ENCODE measurements at regions not wholly inside any gene's neighbourhood (a gene's known extent, or its start where the extent isn't known, plus 50 kb on each side); places are given as distances from the start of the nearest gene placed in this dataset.
A peak's percentile ranks its signal among the peaks of the same experiment; 100 is the strongest.

DNA sequence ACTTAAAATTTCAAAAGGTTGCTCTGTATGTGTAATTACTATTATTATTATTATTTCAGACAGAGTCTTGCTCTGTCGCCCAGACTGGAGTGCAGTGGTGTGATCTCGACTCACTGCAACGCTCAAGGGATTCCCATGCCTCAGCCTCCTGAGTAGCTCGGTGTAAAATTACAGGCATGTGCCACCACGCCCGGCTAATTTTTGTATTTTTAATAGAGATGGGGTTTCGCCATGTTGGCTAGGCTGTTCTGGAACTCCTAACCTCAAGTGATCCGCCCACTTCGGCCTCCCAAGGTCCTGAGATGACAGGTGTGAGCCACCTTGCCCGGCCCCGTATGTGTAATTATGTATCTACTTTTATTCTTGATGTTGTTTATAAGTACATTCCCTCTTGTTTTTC is 65.3 kb upstream of the ZNF217 start:
- Histone ChIP-seq H3K4me3 (ENCODE audit: insufficient read depth, low read length, poor library complexity, severe bottlenecking) (no peak overlapping the region), H3K27me3 (ENCODE audit: low read length) (no peaks in the 10 kb centered on the region), H3K79me2 (ENCODE audit: insufficient read depth, low read length) (no peaks in the 10 kb centered on the region), H4K20me1 (ENCODE audit: low read depth, low read length) (no peaks in the 10 kb centered on the region), H3K4me2 (ENCODE audit: low read depth, low read length, poor library complexity, severe bottlenecking) (peak overlapping the region; percentile 37), H3F3A (ENCODE audit: insufficient read depth) (peaks cover 21% of the 10 kb centered on the region; the same call in 1 of the 2 replicates), H3K9me2 (replicated peaks; ENCODE audit: insufficient read depth, low read length) (no peaks in the 10 kb centered on the region), H3K9ac (ENCODE audit: low read length) (no peak overlapping the region), H2AFZ (ENCODE audit: low read depth, low read length, severe bottlenecking) (no peak overlapping the region), H3K9me3 (ENCODE audit: insufficient read depth, low read length) (no peaks in the 10 kb centered on the region), H3K36me3 (ENCODE audit: low read length) (no peaks in the 10 kb centered on the region), H3K27ac (ENCODE audit: low read depth, low read length) (peak overlapping the region; percentile 32; the same call in 1 of the 2 replicates)
- no peak for TF ChIP-seq EZH2phosphoT487 (conservative IDR thresholded peaks at IDR 0.05; ENCODE audit: low read length)
- TF ChIP-seq, protein P1, sequence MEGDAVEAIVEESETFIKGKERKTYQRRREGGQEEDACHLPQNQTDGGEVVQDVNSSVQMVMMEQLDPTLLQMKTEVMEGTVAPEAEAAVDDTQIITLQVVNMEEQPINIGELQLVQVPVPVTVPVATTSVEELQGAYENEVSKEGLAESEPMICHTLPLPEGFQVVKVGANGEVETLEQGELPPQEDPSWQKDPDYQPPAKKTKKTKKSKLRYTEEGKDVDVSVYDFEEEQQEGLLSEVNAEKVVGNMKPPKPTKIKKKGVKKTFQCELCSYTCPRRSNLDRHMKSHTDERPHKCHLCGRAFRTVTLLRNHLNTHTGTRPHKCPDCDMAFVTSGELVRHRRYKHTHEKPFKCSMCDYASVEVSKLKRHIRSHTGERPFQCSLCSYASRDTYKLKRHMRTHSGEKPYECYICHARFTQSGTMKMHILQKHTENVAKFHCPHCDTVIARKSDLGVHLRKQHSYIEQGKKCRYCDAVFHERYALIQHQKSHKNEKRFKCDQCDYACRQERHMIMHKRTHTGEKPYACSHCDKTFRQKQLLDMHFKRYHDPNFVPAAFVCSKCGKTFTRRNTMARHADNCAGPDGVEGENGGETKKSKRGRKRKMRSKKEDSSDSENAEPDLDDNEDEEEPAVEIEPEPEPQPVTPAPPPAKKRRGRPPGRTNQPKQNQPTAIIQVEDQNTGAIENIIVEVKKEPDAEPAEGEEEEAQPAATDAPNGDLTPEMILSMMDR (IDR thresholded peaks at IDR 0.05; ENCODE audit: insufficient read depth, low read length, poor library complexity, severe bottlenecking), result no peak

DNA sequence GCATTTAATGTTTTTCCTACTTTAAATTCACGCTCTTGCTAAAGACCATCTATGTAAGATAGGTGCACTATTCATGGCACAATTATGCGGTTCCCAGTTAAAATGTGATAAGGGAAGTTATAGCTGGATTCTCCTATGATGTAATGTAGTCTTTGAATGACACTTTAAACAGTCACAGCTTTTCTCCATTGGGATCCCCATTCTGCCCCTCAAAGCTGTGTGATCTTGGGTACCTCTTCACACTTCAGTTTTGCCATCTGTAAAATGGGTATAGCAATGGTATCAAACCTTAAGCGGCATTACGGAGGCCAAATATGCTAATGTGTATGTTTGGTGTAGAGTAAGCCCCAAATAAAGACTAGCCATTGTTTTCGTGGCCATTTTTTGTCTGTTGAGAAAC is 64.7 kb upstream of the ZNF217 start:
- Histone ChIP-seq H3K9me2 (replicated peaks; ENCODE audit: insufficient read depth, low read length) (no peaks in the 10 kb centered on the region), H3K27ac (ENCODE audit: low read depth, low read length) (peak overlapping the region; percentile 33; the same call in 1 of the 2 replicates)

DNA sequence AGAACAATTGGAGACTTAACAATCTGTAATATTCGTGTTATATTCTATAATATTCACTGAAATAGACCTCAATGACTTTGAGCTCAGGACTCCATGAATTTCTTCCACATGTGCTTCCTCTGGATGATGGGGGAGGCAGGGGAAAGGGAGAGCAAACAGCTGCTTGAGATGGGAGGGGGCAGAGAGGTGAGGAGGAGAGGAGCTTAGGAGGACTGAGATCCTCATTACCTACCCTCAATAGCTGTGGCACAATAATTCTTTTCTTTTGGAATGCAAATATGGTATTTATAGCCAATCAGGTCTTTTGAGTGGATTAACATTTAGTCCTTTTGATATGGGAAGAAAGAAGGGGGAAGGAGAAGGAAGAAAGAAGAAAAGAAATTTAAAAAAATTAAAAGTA is 64.1 kb upstream of the ZNF217 start:
- TF ChIP-seq EZH2phosphoT487 (conservative IDR thresholded peaks at IDR 0.05; ENCODE audit: low read length), result no peak
- TF ChIP-seq, protein P1 (IDR thresholded peaks at IDR 0.05; ENCODE audit: insufficient read depth, low read length, poor library complexity, severe bottlenecking), result no peak
- Histone ChIP-seq H4K20me1 (ENCODE audit: low read depth, low read length) (no peaks in the 10 kb centered on the region), H3K9me2 (replicated peaks; ENCODE audit: insufficient read depth, low read length) (no peaks in the 10 kb centered on the region), H3K79me2 (ENCODE audit: insufficient read depth, low read length) (no peaks in the 10 kb centered on the region), H3K9me3 (ENCODE audit: insufficient read depth, low read length) (no peaks in the 10 kb centered on the region), H3K27ac (ENCODE audit: low read depth, low read length) (peak overlapping the region; percentile 33; the same call in 1 of the 2 replicates), H3F3A (ENCODE audit: insufficient read depth) (peaks cover 23% of the 10 kb centered on the region; the same call in 1 of the 2 replicates), H3K4me3 (ENCODE audit: insufficient read depth, low read length, poor library complexity, severe bottlenecking) (no peak overlapping the region), H3K36me3 (ENCODE audit: low read length) (no peaks in the 10 kb centered on the region), H3K27me3 (ENCODE audit: low read length) (no peaks in the 10 kb centered on the region), H2AFZ (ENCODE audit: low read depth, low read length, severe bottlenecking) (no peak overlapping the region), H3K4me2 (ENCODE audit: low read depth, low read length, poor library complexity, severe bottlenecking) (peak overlapping the region; percentile 21), H3K9ac (ENCODE audit: low read length) (no peak overlapping the region)

More for the DNA sequence above, 64.7 kb upstream of the ZNF217 start:
- Histone ChIP-seq H3K4me2 (ENCODE audit: low read depth, low read length, poor library complexity, severe bottlenecking) (peak overlapping the region; percentile 32), H3F3A (ENCODE audit: insufficient read depth) (peaks cover 21% of the 10 kb centered on the region; the same call in 1 of the 2 replicates), H3K9ac (ENCODE audit: low read length) (no peak overlapping the region), H4K20me1 (ENCODE audit: low read depth, low read length) (no peaks in the 10 kb centered on the region), H3K4me3 (ENCODE audit: insufficient read depth, low read length, poor library complexity, severe bottlenecking) (no peak overlapping the region), H3K79me2 (ENCODE audit: insufficient read depth, low read length) (no peaks in the 10 kb centered on the region), H3K36me3 (ENCODE audit: low read length) (no peaks in the 10 kb centered on the region), H2AFZ (ENCODE audit: low read depth, low read length, severe bottlenecking) (no peak overlapping the region), H3K9me3 (ENCODE audit: insufficient read depth, low read length) (no peaks in the 10 kb centered on the region), H3K27me3 (ENCODE audit: low read length) (no peaks in the 10 kb centered on the region)
- no peak for TF ChIP-seq EZH2phosphoT487 (conservative IDR thresholded peaks at IDR 0.05; ENCODE audit: low read length)
- TF ChIP-seq, protein P1 (IDR thresholded peaks at IDR 0.05; ENCODE audit: insufficient read depth, low read length, poor library complexity, severe bottlenecking), result no peak

All from SU-DHL-6 (cell line).